ENCODE measurements at regions not wholly inside any gene's neighbourhood (a gene's known extent, or its start where the extent isn't known, plus 50 kb on each side); places are given as distances from the start of the nearest gene placed in this dataset.
A peak's percentile ranks its signal among the peaks of the same experiment; 100 is the strongest.
"Not testable (repeated sequence)": the region's sequence is repeated elsewhere in the genome, so short reads cannot be mapped to it uniquely, and the experiment has no call there.

DNA sequence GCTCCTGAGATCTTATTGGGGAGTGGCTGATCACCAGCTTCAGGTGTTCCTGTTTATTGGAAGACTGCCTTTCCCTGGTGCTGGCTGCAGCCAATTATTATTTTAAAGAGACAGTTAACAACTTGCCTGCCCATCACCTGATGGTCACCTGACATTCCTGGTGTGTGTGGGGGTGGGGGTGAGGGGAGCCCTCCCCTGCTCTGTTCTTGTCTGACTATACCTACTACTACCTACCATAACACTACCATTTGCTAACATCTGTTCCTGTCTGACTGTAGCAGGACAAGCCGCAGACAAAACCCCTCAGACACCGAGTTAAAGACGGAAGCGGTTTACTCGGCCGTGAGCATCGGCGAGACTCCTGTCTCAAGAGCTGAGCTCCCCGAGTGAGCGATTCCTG is 54.9 kb upstream of the NBPF3 start:
- Histone ChIP-seq H3K4me1 (ENCODE audit: insufficient read depth) (no peaks in the 10 kb centered on the region), H3K27ac (ENCODE audit: low read depth) (no peak overlapping the region), H3K36me3 (ENCODE audit: insufficient read depth) (no peaks in the 10 kb centered on the region), H3K4me3 (ENCODE audit: low read depth, low read length) (no peak overlapping the region)
- WGBS, result 57% methylated on average over 10 of the region's 10 CpGs
- DNase-seq (ENCODE audit: extremely low spot score), result no peak

DNA sequence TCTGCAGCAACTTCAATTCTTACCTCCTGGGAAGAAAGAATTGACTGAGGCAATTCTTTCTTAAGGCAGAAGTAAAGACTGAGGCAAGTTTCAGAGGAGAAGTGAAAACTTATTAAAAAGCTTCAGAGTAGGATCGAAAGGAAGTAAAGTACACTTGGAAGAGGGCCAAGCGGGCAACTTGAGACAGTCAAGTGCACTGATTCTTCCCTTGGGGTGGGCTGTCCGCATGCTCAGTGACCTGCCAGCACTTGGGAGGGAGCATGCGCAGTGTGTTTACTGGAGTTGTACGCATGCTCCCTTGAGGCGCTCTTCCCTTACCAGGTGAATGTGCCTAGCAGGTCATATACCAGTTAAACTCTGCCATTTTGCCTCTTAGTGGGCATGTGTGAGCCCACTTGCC is 55.3 kb upstream of the NBPF3 start:
- DNase-seq (ENCODE audit: extremely low spot score), result no peak
- WGBS, result 60% methylated on average over 6 of the region's 6 CpGs

DNA sequence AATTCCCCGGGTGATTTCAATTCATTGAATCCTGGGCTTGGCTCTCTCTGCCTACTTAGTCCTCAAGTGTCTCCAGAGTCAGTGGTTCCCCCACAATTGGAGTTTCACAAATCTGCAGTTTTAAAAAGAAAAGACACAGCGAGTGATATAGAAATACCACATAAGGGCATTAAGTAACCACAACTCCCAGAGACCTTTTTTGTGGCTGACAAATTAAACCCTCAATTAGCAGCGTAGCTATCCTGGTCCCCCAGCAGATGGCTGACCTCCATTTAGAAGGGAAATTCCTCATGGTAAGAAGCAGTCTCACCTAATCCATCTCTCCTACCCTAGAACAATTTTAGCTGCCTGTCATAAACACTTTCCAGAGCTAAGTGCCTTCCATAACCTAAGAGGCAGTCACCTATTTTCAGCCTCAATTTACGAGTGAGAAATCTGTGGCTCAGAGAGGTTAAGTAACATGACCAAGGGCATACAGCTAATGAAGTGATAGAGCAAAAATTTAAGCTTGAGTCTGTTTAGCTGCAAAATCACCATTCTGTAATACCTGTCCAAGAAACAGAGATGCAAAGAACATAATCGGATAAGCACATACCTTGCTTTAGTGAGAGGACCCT is 56.0 kb upstream of the NBPF3 start:
- DNase-seq (ENCODE audit: extremely low spot score), result no peak
- no peak overlapping the region for H3K4me3 ChIP-seq (ENCODE audit: low read depth, low read length)
- no peaks in the 10 kb centered on the region for H3K4me1 ChIP-seq (ENCODE audit: insufficient read depth)
- WGBS, result 57% methylated on average over 5 of the region's 5 CpGs
- H3K36me3 ChIP-seq (ENCODE audit: insufficient read depth), result no peaks in the 10 kb centered on the region
- H3K27ac ChIP-seq (ENCODE audit: low read depth), result no peak overlapping the region

More for the DNA sequence above, 55.3 kb upstream of the NBPF3 start:
- H3K4me3 ChIP-seq (ENCODE audit: low read depth, low read length), result no peak overlapping the region
- no peaks in the 10 kb centered on the region for H3K36me3 ChIP-seq (ENCODE audit: insufficient read depth)
- H3K27ac ChIP-seq (ENCODE audit: low read depth), result no peak overlapping the region
- H3K4me1 ChIP-seq (ENCODE audit: insufficient read depth), result no peaks in the 10 kb centered on the region

DNA sequence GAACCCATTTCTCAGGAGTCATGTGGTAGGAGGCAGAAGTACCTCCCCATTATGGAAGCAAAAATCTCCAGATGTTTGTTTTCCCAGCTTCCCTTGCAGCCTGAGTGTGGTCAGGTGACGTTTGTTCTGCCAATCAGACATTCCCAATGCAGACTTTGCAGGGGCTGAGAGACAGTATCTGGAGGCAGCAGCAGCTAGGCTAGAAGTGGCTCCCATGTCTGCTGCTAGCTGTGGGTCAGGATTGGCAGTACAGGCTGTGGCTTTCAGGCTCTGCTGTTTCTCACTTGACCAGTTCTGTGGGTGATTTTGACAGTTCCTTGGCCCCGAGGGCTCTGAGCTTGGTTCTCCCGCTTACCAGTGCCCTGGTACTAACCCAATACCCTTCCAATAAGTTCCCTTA is 58.6 kb upstream of the NBPF3 start:
- Histone ChIP-seq H3K27ac (ENCODE audit: low read depth) (no peak overlapping the region), H3K36me3 (ENCODE audit: insufficient read depth) (no peaks in the 10 kb centered on the region), H3K4me3 (ENCODE audit: low read depth, low read length) (no peak overlapping the region), H3K4me1 (ENCODE audit: insufficient read depth) (no peaks in the 10 kb centered on the region)
- 67% methylated on average over 3 of the region's 3 CpGs for WGBS
- no peak for DNase-seq (ENCODE audit: extremely low spot score)

DNA sequence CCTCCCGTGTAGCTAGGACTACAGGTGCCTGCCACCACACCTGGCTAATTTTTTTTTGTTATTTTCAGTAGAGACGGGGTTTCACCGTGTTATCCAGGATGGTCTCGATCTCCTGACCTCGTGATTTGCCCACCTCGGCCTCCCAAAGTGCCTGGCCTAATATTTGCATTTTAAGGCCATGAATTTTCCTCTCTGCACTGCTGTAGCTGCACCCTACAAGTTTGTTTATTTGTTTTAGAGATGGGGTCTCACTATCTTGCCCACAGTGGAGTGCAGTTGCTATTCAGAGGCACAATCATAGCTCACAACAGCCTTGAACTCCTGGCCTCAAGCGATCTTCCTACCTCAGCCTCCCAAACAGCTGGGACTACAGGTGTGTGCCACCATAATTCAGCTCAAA is 59.8 kb upstream of the NBPF3 start:
- not testable (repeated sequence) for DNase-seq (ENCODE audit: extremely low spot score); H3K27ac ChIP-seq (ENCODE audit: low read depth); H3K4me3 ChIP-seq (ENCODE audit: low read depth, low read length); H3K36me3 ChIP-seq (ENCODE audit: insufficient read depth); H3K4me1 ChIP-seq (ENCODE audit: insufficient read depth)
- 80% methylated on average over 7 of the region's 7 CpGs for WGBS

DNA sequence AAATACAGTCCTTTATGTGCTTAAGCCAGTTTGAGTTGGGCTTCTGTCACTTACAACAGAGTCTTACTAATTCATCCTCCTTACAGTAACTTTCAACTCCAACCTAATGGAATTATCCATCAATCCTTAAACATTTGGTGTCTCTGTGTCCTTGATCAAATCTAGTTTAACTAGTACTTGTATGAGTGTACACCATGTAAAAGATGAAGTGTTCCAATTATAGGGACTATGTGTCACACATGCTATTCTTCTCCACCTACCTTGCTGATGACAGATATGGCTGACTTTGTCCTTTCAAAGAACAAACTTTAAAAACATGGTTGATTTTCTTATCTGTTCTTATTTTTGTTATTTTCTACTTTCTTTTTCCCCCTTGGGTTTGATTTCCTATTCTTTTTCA is 60.4 kb upstream of the NBPF3 start:
- no peak overlapping the region for H3K4me3 ChIP-seq (ENCODE audit: low read depth, low read length)
- no peaks in the 10 kb centered on the region for H3K36me3 ChIP-seq (ENCODE audit: insufficient read depth)
- H3K27ac ChIP-seq (ENCODE audit: low read depth), result no peak overlapping the region
- no peaks in the 10 kb centered on the region for H3K4me1 ChIP-seq (ENCODE audit: insufficient read depth)
- no peak for DNase-seq (ENCODE audit: extremely low spot score)

DNA sequence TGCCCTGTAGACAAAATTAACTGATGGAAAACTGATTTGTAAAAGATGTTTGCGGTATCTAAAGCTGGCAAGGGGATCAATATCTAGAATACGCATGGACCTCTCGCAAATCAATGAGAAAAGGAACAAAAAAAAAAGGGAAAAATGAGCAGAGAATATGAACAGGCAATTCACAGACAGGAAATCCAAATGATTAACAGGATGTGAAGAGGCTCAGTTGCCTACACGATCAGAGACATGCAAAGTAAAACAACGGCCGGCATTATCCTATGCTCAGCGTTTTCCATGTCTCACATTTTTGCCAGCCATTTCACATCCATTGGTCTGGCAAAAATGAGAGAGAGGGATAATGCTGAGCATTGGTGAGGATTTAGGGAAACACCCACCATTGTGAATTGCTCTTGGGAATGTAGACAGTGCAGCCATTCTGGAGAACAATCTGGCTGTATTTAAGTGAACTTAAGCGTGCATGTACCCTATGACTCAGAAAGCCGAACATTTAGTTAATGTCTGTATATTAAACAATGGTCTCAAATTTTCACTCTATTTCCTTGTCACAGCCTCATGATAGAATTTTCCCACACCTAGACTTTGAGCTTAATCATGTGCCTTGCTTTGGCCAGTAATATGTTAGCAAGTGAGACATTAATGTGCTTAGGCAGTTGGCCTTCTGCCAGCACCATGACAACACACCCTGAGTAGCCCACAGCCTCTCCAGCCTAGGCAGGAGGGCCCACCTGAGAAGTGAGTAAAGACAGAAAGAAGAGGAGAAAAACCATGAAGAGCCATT is 61.0 kb upstream of the NBPF3 start:
- DNase-seq (ENCODE audit: extremely low spot score), result no peak
- WGBS, result 82% methylated on average over 9 of the region's 9 CpGs
- Histone ChIP-seq H3K27ac (ENCODE audit: low read depth) (no peak overlapping the region), H3K4me1 (ENCODE audit: insufficient read depth) (no peaks in the 10 kb centered on the region), H3K36me3 (ENCODE audit: insufficient read depth) (no peaks in the 10 kb centered on the region), H3K4me3 (ENCODE audit: low read depth, low read length) (no peak overlapping the region)

DNA sequence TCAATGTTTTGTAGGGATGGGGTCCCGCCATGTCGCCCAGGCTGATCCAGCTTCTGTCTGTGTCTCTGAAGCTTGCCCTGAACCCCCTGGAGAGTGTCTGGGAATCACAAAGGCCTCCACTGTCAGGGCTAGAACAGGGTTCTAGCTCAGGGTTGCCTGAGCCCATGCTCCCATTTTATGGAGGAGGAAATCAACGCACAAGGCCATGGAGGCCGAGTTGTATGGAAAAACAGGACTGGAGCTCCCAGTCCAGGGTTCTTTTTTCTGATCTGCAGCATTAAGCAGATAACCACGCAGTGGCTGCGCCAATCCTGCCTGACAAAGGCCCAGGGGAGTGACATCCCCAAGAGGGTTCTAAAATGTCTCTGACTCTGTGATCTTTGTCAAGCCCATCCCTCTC is 67.6 kb upstream of the NBPF3 start:
- no peak overlapping the region for H3K27ac ChIP-seq (ENCODE audit: low read depth)
- H3K36me3 ChIP-seq (ENCODE audit: insufficient read depth), result no peaks in the 10 kb centered on the region
- no peak overlapping the region for H3K4me3 ChIP-seq (ENCODE audit: low read depth, low read length)
- WGBS, result 88% methylated on average over 6 of the region's 6 CpGs
- no peaks in the 10 kb centered on the region for H3K4me1 ChIP-seq (ENCODE audit: insufficient read depth)
- no peak for DNase-seq (ENCODE audit: extremely low spot score)

DNA sequence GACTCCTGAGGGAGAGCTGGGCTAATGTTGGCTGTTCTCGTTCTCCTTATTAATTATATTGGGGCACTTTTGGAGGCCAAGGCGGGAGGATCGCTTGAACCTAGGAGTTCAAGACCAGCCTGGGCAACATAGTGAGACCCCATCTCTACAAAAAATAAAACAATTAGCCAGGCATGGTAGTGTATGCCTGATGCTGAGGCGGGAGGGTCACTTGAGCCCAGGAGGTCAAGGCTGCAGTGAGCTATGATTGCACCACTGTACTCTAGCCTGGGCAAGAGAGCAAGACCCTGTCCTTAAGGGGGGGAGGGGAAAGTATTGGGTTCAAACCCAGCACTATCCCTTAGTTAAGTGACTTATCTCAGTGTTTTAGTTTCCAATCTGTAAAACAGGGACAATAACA is 70.0 kb upstream of the NBPF3 start:
- no peak overlapping the region for H3K4me3 ChIP-seq (ENCODE audit: low read depth, low read length)
- H3K4me1 ChIP-seq (ENCODE audit: insufficient read depth), result no peaks in the 10 kb centered on the region
- 82% methylated on average over 4 of the region's 4 CpGs for WGBS
- no peaks in the 10 kb centered on the region for H3K36me3 ChIP-seq (ENCODE audit: insufficient read depth)
- no peak for DNase-seq (ENCODE audit: extremely low spot score)
- no peak overlapping the region for H3K27ac ChIP-seq (ENCODE audit: low read depth)

DNA sequence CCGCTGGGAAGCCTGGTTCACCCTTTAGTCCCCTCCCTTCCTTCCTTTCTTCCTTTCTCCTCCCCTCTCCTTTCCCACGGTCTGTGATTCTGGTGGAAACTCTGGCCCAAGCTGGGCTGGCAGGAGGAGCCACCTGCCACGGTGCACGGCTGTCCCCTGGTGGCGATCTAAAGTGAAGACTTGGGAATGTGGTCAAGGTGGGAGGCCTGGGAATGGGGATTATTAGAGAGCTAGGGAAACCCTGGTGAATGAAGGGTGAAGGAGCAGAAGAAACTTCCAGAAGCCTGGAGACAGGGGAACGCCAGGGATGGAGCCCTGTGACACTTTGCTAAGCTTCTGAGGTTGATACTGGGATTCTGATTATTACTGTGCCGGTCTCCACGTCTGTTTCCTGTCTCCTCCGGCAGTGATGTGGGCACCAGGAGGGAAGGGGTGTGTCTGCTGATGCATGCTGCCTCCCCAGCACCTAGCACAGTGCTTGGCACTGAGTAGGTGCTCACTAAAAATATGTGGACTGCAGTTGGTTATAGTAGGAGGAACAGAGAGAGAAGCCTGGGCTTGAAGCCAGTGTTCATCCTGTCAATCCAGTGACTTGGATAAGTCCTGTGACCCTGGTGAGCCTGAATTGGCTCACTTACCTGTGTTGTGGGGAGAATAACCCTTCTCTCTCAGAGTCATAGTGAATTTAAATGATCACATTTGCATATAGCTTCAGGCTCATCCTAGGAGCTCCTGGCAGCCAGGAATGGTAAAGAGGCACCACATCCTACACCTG is 71.2 kb upstream of the NBPF3 start:
- DNase-seq (ENCODE audit: extremely low spot score), result peak; percentile 48
- no peaks in the 10 kb centered on the region for H3K4me1 ChIP-seq (ENCODE audit: insufficient read depth)
- H3K27ac ChIP-seq (ENCODE audit: low read depth), result no peak overlapping the region
- no peaks in the 10 kb centered on the region for H3K36me3 ChIP-seq (ENCODE audit: insufficient read depth)
- H3K4me3 ChIP-seq (ENCODE audit: low read depth, low read length), result no peak overlapping the region
- 28% methylated on average over 9 of the region's 9 CpGs for WGBS

DNA sequence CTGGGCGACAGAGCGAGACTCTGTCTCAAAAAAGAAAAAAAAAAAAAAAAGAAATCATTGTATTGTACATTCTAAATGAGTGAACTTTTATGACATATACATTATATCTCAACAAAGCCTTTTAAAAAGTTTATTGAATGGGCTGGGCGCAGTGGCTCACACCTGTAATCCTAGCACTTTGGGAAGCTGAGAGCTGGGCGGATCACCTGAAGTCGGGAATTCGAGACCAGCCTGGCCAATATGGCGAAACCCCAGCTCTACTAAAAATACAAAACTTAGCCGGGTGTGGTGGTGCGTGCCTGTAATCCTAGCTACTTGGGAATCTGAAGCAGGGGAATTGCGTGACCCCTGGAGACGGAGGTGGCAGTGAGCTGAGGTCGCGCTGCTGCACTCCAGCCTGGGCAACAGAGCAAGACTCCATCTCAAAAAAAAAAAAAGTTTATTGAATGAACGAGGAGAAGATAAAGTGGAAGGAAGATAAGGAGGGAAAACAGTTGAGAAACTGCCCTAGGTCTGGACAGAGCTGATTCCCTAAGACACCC is 71.9 kb upstream of the NBPF3 start:
- DNase-seq (ENCODE audit: extremely low spot score); H3K4me1 ChIP-seq (ENCODE audit: insufficient read depth); H3K36me3 ChIP-seq (ENCODE audit: insufficient read depth); H3K27ac ChIP-seq (ENCODE audit: low read depth); H3K4me3 ChIP-seq (ENCODE audit: low read depth, low read length): not testable (repeated sequence)
- 55% methylated on average over 14 of the region's 14 CpGs for WGBS

DNA sequence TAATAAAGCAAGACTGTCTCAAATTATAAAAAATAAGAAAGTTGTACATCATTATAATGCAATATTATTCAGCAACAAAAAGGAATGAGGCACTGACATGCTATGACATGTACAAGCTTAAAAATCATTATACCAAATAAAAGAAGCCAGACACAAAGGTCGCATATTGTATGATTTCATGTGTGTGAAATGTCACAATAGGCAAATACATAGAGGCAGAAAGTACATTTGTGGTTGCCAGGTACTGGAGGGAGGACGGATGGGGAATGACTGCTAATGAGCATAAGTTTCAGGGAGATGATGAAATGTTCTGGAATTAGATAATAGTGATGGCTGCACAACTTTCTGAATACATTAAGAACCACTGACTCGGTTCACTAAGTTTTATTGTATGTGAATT is 73.6 kb upstream of the NBPF3 start:
- DNase-seq (ENCODE audit: extremely low spot score), result no peak
- Histone ChIP-seq H3K36me3 (ENCODE audit: insufficient read depth) (no peaks in the 10 kb centered on the region), H3K27ac (ENCODE audit: low read depth) (no peak overlapping the region), H3K4me3 (ENCODE audit: low read depth, low read length) (no peak overlapping the region), H3K4me1 (ENCODE audit: insufficient read depth) (no peaks in the 10 kb centered on the region)
- 77% methylated on average over 3 of the region's 3 CpGs for WGBS

DNA sequence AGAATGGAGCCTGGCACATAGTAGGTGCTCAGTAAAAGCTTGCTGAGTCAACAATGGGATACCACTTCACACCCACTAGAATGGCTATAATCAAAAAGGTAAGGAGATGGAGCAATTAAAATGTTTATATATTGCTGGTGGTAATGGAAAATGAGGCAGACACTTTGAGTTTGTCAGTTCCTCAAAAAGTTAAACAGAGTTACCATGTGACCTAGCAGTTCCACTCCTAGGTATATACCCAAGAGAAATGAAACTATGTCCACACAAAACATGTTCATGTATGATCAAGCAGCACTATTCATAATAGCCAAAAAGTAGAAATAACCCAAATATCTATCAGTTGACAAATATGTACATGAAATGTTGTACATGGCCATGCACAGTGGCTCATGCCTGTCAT is 74.8 kb upstream of the ECE1 start:
- no peak overlapping the region for H3K27ac ChIP-seq (ENCODE audit: low read depth)
- DNase-seq (ENCODE audit: extremely low spot score), result no peak
- no peaks in the 10 kb centered on the region for H3K36me3 ChIP-seq (ENCODE audit: insufficient read depth)
- no peaks in the 10 kb centered on the region for H3K4me1 ChIP-seq (ENCODE audit: insufficient read depth)
- no peak overlapping the region for H3K4me3 ChIP-seq (ENCODE audit: low read depth, low read length)

DNA sequence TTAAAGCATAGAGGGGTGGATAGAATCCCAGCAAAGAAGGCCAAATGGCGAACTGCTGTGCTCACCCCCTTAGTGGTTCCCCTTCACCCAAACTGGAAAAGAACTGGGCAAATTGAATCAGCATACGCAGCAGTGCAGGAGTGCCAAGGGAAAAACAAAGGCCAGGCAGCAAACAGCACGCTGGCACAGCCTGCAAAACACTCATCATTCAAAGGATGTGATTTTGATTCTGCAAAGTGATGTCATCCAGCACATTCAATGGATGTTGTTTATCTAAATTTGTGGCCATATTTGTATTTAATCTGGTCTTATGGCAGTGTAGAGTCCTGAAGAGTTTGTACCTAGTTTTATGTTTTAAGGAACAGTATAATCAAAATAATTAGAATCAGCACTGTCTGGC is 71.8 kb upstream of the ECE1 start:
- Histone ChIP-seq H3K4me1 (ENCODE audit: insufficient read depth) (no peaks in the 10 kb centered on the region), H3K27ac (ENCODE audit: low read depth) (no peak overlapping the region), H3K4me3 (ENCODE audit: low read depth, low read length) (no peak overlapping the region), H3K36me3 (ENCODE audit: insufficient read depth) (no peaks in the 10 kb centered on the region)
- no peak for DNase-seq (ENCODE audit: extremely low spot score)
- WGBS, result 88% methylated on average over 3 of the region's 3 CpGs

Data from urinary bladder (tissue), 3 donors.